A549 (cell line): ENCODE measurements at regions not wholly inside any gene's neighbourhood (a gene's known extent, or its start where the extent isn't known, plus 50 kb on each side); places are given as distances from the start of the nearest gene placed in this dataset.

Source experiments
- CEBPB ChIP-seq, 2 experiments: fragments of >200 bp in 1 of 2; sonication (Bioruptor Twin) in 1 of 2; formaldehyde crosslinking in 1 of 2; IDR thresholded peaks; 2 replicates each; pipeline ENCODE4 v1.6.1; 2012 to 2016
- ESRRA ChIP-seq: fragments of 150-350 bp; IDR thresholded peaks from 2 replicates; pipeline ENCODE4 v1.6.1; 2014; ENCODE audit warnings: mild to moderate bottlenecking, low read length, borderline replicate concordance
- FOSL2 ChIP-seq, 2 experiments: fragments of 450-650 bp in 1 of 2; fragments of >200 bp in 1 of 2; sonication (Bioruptor Twin) in 1 of 2; formaldehyde crosslinking; IDR thresholded peaks; 2 replicates each; pipeline versions ENCODE4 v1.5.0 to v1.6.1; 2016 to 2020; ENCODE audit warnings: mild to moderate bottlenecking in 1 of 2, moderate library complexity in 1 of 2
- KDM1A ChIP-seq: fragments of 200-600 bp; sonication (generic); IDR thresholded peaks from 2 replicates; pipeline ENCODE4 v1.6.1; 2016; ENCODE audit warnings: low read depth, mild to moderate bottlenecking
- NR3C1 ChIP-seq: fragments of >200 bp; sonication (Bioruptor Twin); formaldehyde crosslinking; IDR thresholded peaks from 3 replicates; pipeline ENCODE4 v1.6.1; 2017
- POLR2A ChIP-seq: IDR thresholded peaks from 2 replicates; pipeline ENCODE4 v1.6.1; 2012; ENCODE audit warnings: mild to moderate bottlenecking, low read length
- RAD21 ChIP-seq, 2 experiments: fragments of >200 bp in 1 of 2; sonication (Bioruptor Twin) in 1 of 2; formaldehyde crosslinking in 1 of 2; IDR thresholded peaks in 1 of 2; conservative IDR thresholded peaks in 1 of 2; 2 replicates in 1 of 2; 3 replicates in 1 of 2; pipeline ENCODE4 v1.6.1; 2012 to 2018; ENCODE audit warnings: inconsistent platforms in 1 of 2

GRCh38 chr16:51236583-51236982 lies 85.5 kb upstream of the SALL1 start:
- TF ChIP-seq KDM1A (no peak), POLR2A (no peak), RAD21 (conservative IDR thresholded peaks at IDR 0.05 in 1 of 2, IDR thresholded peaks at IDR 0.05 in 1 of 2) (no peak), ESRRA (no peak), NR3C1 (no peak), CEBPB (IDR thresholded peaks at IDR 0.05) (no peak), FOSL2 (IDR thresholded peaks at IDR 0.05) (no peak), FOSL2 (CRISPR knock-in tag; IDR thresholded peaks at IDR 0.05) (no peak)
